Adipocyte (in vitro differentiated cells): ENCODE measurements at regions not wholly inside any gene's neighbourhood (a gene's known extent, or its start where the extent isn't known, plus 50 kb on each side); places are given as distances from the start of the nearest gene placed in this dataset.
"Not testable (repeated sequence)": the region's sequence is repeated elsewhere in the genome, so short reads cannot be mapped to it uniquely, and the experiment has no call there.

Experiments
- DNase-seq: peaks from one replicate; pipeline ENCODE4 v3.0.0-alpha.2; 2015; ENCODE audit warnings: low read depth
- H3K27me3 ChIP-seq: replicated peaks from 2 replicates; pipeline ENCODE4 v1.7.0; 2013; ENCODE audit warnings: mild to moderate bottlenecking, low read length, moderate library complexity; ENCODE audit not compliant: control insufficient read depth, insufficient read depth
- H3K36me3 ChIP-seq: 2 replicates; pipeline ENCODE4 v1.7.0; 2013; ENCODE audit warnings: low read length, mild to moderate bottlenecking, moderate library complexity; ENCODE audit not compliant: control insufficient read depth, insufficient read depth, severe bottlenecking
- H3K4me1 ChIP-seq: 2 replicates; pipeline ENCODE4 v1.7.0; 2013; ENCODE audit warnings: mild to moderate bottlenecking, low read length, moderate library complexity; ENCODE audit not compliant: control insufficient read depth, insufficient read depth
- H3K4me3 ChIP-seq: 2 replicates; pipeline ENCODE4 v1.7.0; 2013; ENCODE audit warnings: mild to moderate bottlenecking, low read length, moderate library complexity
- H3K9ac ChIP-seq: 2 replicates; pipeline ENCODE4 v1.7.0; 2013; ENCODE audit warnings: mild to moderate bottlenecking, low read length, moderate library complexity
- H3K9me3 ChIP-seq: 2 replicates; pipeline ENCODE4 v1.7.0; 2013; ENCODE audit warnings: mild to moderate bottlenecking, low read length, moderate library complexity; ENCODE audit not compliant: control insufficient read depth

- not testable (repeated sequence) for H3K4me3 ChIP-seq, H3K27me3 ChIP-seq, DNase-seq, H3K36me3 ChIP-seq, H3K9ac ChIP-seq, H3K9me3 ChIP-seq, H3K4me1 ChIP-seq
Measured at GRCh38 chr2:55783751-55784150, 90.1 kb upstream of the PNPT1 start.

- H3K27me3 ChIP-seq, result no peaks in the 10 kb centered on the region
- no peak overlapping the region for H3K4me3 ChIP-seq
- DNase-seq, result no peak
- H3K9ac ChIP-seq, result no peak overlapping the region
- H3K4me1 ChIP-seq, result no peaks in the 10 kb centered on the region
- no peaks in the 10 kb centered on the region for H3K36me3 ChIP-seq
- H3K9me3 ChIP-seq, result no peaks in the 10 kb centered on the region
Measured at GRCh38 chr2:55782528-55783173, 89.0 kb upstream of the PNPT1 start.

GRCh38 chr2:55781542-55781941 is 87.9 kb upstream of the PNPT1 start:
- no peaks in the 10 kb centered on the region for H3K27me3 ChIP-seq
- no peak for DNase-seq
- H3K36me3 ChIP-seq, result no peaks in the 10 kb centered on the region
- H3K4me1 ChIP-seq, result no peaks in the 10 kb centered on the region
- no peaks in the 10 kb centered on the region for H3K9me3 ChIP-seq
- H3K9ac ChIP-seq, result no peak overlapping the region
- no peak overlapping the region for H3K4me3 ChIP-seq

- no peak overlapping the region for H3K9ac ChIP-seq
- no peak overlapping the region for H3K4me3 ChIP-seq
- no peaks in the 10 kb centered on the region for H3K27me3 ChIP-seq
- DNase-seq, result no peak
- no peaks in the 10 kb centered on the region for H3K4me1 ChIP-seq
- H3K9me3 ChIP-seq, result no peaks in the 10 kb centered on the region
- H3K36me3 ChIP-seq, result no peaks in the 10 kb centered on the region
Measured at GRCh38 chr2:55780697-55781096, 87.1 kb upstream of the PNPT1 start.

- H3K36me3 ChIP-seq, result no peaks in the 10 kb centered on the region
- H3K4me1 ChIP-seq, result no peaks in the 10 kb centered on the region
- H3K9ac ChIP-seq, result no peak overlapping the region
- no peaks in the 10 kb centered on the region for H3K27me3 ChIP-seq
- H3K9me3 ChIP-seq, result no peaks in the 10 kb centered on the region
- DNase-seq, result peak; percentile 60
- H3K4me3 ChIP-seq, result no peak overlapping the region
Measured at GRCh38 chr2:55779459-55780421, 86.1 kb upstream of the PNPT1 start.

GRCh38 chr2:55776966-55777365 is 83.3 kb upstream of the PNPT1 start:
- DNase-seq, result no peak
- no peaks in the 10 kb centered on the region for H3K36me3 ChIP-seq
- H3K4me3 ChIP-seq, result no peak overlapping the region
- no peaks in the 10 kb centered on the region for H3K27me3 ChIP-seq
- no peak overlapping the region for H3K9ac ChIP-seq
- peaks cover 6% of the 10 kb centered on the region for H3K4me1 ChIP-seq
- no peaks in the 10 kb centered on the region for H3K9me3 ChIP-seq

GRCh38 chr2:55776479-55776878 is 82.8 kb upstream of the PNPT1 start:
- Histone ChIP-seq H3K4me3 (no peak overlapping the region), H3K9me3 (no peaks in the 10 kb centered on the region), H3K36me3 (no peaks in the 10 kb centered on the region)

GRCh38 chr2:55775828-55776227 is 82.2 kb upstream of the PNPT1 start:
- Histone ChIP-seq H3K9ac (no peak overlapping the region), H3K4me1 (peaks cover 9% of the 10 kb centered on the region), H3K36me3 (no peaks in the 10 kb centered on the region), H3K27me3 (no peaks in the 10 kb centered on the region), H3K9me3 (no peaks in the 10 kb centered on the region), H3K4me3 (no peak overlapping the region)
- DNase-seq, result no peak

More at GRCh38 chr2:55776479-55776878, 82.8 kb upstream of the PNPT1 start:
- DNase-seq, result no peak
- H3K27me3 ChIP-seq, result no peaks in the 10 kb centered on the region
- H3K9ac ChIP-seq, result no peak overlapping the region
- peaks cover 9% of the 10 kb centered on the region for H3K4me1 ChIP-seq

- H3K27me3 ChIP-seq, H3K4me3 ChIP-seq, H3K9ac ChIP-seq, DNase-seq, H3K36me3 ChIP-seq, H3K9me3 ChIP-seq: not testable (repeated sequence)
- H3K4me1 ChIP-seq, result peaks cover 17% of the 10 kb centered on the region
Measured at GRCh38 chr2:55773651-55774050, 80.0 kb upstream of the PNPT1 start.

GRCh38 chr2:55772109-55772980 is 78.7 kb upstream of the PNPT1 start:
- Histone ChIP-seq H3K9me3 (no peaks in the 10 kb centered on the region), H3K27me3 (no peaks in the 10 kb centered on the region), H3K9ac (peak overlapping the region; percentile 27), H3K36me3 (no peaks in the 10 kb centered on the region), H3K4me3 (no peak overlapping the region), H3K4me1 (peaks cover 17% of the 10 kb centered on the region)
- DNase-seq, result no peak

GRCh38 chr2:55771612-55772011 is 78.0 kb upstream of the PNPT1 start:
- H3K4me3 ChIP-seq, result no peak overlapping the region
- no peaks in the 10 kb centered on the region for H3K27me3 ChIP-seq
- H3K36me3 ChIP-seq, result no peaks in the 10 kb centered on the region
- peak overlapping the region; percentile 44 for H3K9ac ChIP-seq
- DNase-seq, result peak; percentile 81
- peaks cover 17% of the 10 kb centered on the region for H3K4me1 ChIP-seq
- no peaks in the 10 kb centered on the region for H3K9me3 ChIP-seq
